ENCODE measurements at regions not wholly inside any gene's neighbourhood (a gene's known extent, or its start where the extent isn't known, plus 50 kb on each side); places are given as distances from the start of the nearest gene placed in this dataset.

DNA sequence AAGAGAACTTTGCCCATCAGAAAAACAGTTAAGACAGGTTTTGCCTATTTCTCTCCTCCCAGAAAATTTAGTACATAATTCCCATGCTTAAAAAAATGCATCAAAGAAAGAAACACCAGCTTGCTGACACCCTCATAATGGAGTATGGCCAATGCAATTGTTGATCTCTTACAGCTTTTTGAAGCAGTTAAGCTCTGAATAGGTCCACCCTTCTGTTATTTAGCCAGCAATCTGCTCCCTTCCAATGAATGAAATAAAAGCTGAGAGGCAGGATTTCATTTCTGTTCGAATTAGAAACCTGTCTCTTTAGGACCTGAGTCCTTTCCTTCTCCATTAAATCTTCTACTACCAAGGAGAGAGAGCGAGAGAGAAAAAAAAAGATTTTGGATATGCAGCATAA lies 288.7 kb downstream of the RNF144B start:
- Histone ChIP-seq H3K27ac (no peak overlapping the region), H3K27me3 (no peaks in the 10 kb centered on the region), H3K36me3 (no peaks in the 10 kb centered on the region), H3K9me3 (no peaks in the 10 kb centered on the region), H3K4me3 (no peak overlapping the region), H3K4me1 (no peaks in the 10 kb centered on the region)
- DNase-seq (no peak), ATAC-seq (no peak)
- TF ChIP-seq, protein P1, sequence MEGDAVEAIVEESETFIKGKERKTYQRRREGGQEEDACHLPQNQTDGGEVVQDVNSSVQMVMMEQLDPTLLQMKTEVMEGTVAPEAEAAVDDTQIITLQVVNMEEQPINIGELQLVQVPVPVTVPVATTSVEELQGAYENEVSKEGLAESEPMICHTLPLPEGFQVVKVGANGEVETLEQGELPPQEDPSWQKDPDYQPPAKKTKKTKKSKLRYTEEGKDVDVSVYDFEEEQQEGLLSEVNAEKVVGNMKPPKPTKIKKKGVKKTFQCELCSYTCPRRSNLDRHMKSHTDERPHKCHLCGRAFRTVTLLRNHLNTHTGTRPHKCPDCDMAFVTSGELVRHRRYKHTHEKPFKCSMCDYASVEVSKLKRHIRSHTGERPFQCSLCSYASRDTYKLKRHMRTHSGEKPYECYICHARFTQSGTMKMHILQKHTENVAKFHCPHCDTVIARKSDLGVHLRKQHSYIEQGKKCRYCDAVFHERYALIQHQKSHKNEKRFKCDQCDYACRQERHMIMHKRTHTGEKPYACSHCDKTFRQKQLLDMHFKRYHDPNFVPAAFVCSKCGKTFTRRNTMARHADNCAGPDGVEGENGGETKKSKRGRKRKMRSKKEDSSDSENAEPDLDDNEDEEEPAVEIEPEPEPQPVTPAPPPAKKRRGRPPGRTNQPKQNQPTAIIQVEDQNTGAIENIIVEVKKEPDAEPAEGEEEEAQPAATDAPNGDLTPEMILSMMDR (IDR thresholded peaks at IDR 0.05), result no peak
- intact Hi-C loops (cut with DNase I), result no loop called here

DNA sequence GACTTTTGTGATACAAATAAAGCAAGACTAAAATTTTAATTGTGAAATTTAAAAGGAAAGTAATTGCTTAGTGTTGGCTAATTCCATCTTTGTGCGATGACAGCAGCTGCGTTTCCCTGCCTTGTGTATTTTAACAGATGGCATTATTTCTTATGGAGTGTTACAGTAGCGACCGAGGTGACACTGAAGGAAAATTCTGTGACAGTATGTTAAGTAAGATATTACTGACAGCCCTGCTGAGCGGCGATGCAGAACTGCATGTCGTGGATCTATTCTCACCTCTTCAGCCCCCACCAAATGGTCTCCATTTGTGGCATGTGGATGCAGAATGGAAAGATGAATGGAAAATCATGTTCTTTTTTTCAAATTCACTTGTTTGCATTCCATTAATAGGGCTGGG lies 289.4 kb downstream of the RNF144B start:
- Histone ChIP-seq H3K27ac (no peak overlapping the region), H3K4me3 (no peak overlapping the region), H3K27me3 (no peaks in the 10 kb centered on the region), H3K9me3 (no peaks in the 10 kb centered on the region), H3K36me3 (no peaks in the 10 kb centered on the region), H3K4me1 (no peaks in the 10 kb centered on the region)
- TF ChIP-seq, protein P1 (IDR thresholded peaks at IDR 0.05), result no peak
- intact Hi-C loops (cut with DNase I), result no loop called here
- ATAC-seq, result no peak
- no peak for DNase-seq

DNA sequence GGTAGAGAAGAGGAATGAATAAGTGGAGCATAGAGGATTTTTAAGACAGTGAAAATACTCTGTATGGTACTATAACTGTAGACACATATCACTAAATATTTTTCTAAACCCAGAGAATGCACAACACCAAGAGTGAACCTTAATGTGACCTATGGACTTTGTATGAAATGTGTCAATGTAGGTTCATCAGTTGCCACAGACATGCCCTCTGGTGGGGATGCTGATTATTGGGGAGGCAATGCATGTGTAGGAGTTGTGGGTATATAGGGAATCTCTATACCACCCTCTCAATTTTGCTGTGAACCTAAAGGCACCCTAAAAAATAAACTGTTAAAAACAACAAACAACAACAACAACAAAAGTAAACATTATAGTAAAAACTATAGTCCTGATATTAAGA lies 293.7 kb downstream of the RNF144B start:
- Histone ChIP-seq H3K27ac (no peak overlapping the region), H3K36me3 (no peaks in the 10 kb centered on the region), H3K4me3 (no peak overlapping the region), H3K9me3 (no peaks in the 10 kb centered on the region), H3K4me1 (no peaks in the 10 kb centered on the region), H3K27me3 (no peaks in the 10 kb centered on the region)
- DNase-seq, result no peak
- TF ChIP-seq, protein P1 (IDR thresholded peaks at IDR 0.05), result no peak
- intact Hi-C loops (cut with DNase I), result no loop called here
- no peak for ATAC-seq

DNA sequence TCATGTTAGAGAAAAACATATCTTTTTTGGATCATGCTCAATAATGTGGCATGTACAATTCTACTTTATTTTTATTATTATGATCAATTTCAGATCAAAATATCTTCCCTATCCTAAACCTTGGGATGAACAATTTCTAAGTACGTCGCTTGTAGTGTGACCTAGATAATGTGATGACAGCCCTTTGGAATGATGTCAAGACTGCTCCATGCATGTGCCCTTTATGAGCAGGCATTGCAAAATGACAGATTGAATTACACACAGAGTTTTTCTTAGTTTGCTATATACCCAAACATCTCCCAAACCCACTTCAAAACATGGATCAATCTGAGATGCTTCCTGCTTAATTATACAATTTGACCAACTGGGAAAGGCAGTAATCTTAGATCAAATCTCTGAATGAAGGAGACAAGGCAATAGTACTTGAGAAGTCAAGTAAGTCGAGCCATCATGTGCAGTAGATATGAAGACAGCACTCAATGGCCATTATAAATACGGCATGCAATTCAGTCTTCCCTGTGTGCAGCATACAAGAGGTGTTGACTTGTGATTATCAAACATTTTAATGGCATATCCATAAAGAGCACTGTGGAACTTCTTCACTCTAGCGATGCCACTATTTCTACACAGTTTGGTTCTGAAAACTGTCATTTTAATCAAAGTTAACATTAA lies 294.8 kb downstream of the RNF144B start:
- intact Hi-C loops (cut with DNase I), result no loop called here
- ATAC-seq (no peak), DNase-seq (no peak)
- Histone ChIP-seq H3K4me3 (no peak overlapping the region), H3K36me3 (no peaks in the 10 kb centered on the region), H3K9me3 (no peaks in the 10 kb centered on the region), H3K4me1 (no peaks in the 10 kb centered on the region), H3K27ac (no peak overlapping the region), H3K27me3 (no peaks in the 10 kb centered on the region)
- TF ChIP-seq, protein P1 (IDR thresholded peaks at IDR 0.05), result no peak

DNA sequence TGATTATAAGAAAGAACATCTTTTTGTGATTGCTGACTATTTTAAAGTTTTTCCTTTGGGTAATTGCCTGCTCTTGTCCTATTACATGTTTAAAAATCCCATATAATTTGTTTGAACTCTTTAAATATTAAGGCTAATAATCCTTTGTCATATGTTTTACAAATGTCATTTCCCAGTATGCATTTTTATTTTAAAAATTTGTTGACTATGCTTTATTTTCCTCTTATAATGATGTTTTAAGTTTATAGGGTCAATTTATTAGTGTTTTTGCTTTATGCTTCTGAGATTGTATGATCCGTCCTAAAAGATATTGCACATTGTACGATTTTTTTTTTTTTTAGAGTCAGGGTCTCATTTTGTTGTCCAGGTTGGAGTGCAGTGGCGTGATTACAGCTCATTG lies 297.2 kb downstream of the RNF144B start:
- H3K36me3 ChIP-seq, result no peaks in the 10 kb centered on the region
- no peaks in the 10 kb centered on the region for H3K27me3 ChIP-seq
- no peak overlapping the region for H3K27ac ChIP-seq
- no peak overlapping the region for H3K4me3 ChIP-seq
- H3K4me1 ChIP-seq, result no peaks in the 10 kb centered on the region
- H3K9me3 ChIP-seq, result no peaks in the 10 kb centered on the region
- intact Hi-C loops (cut with DNase I), result no loop called here
- TF ChIP-seq, protein P1 (IDR thresholded peaks at IDR 0.05), result no peak
- ATAC-seq (no peak), DNase-seq (no peak)
